ENCODE measurements at regions not wholly inside any gene's neighbourhood (a gene's known extent, or its start where the extent isn't known, plus 50 kb on each side); places are given as distances from the start of the nearest gene placed in this dataset.

DNA sequence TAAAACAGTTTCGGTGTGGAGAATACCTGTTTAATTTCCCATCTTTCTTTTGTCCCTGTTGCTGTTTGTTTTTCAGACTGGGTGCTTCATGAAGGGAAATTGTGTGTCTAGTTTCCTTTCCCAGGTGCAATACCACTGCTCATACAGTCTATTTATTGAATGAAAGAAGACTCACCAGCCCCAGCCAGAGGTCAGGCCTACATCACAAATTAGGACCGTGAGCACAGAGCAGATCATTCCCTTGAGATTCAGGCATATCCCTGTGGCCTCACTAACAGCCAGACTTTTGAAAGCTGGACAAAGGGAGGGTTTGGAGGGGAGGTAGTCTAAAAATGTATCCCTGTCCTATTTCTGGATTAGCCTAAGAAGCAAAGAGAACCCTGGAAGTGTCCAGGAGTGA lies 278.9 kb downstream of the IRS1 start:
- TF ChIP-seq, protein P1, sequence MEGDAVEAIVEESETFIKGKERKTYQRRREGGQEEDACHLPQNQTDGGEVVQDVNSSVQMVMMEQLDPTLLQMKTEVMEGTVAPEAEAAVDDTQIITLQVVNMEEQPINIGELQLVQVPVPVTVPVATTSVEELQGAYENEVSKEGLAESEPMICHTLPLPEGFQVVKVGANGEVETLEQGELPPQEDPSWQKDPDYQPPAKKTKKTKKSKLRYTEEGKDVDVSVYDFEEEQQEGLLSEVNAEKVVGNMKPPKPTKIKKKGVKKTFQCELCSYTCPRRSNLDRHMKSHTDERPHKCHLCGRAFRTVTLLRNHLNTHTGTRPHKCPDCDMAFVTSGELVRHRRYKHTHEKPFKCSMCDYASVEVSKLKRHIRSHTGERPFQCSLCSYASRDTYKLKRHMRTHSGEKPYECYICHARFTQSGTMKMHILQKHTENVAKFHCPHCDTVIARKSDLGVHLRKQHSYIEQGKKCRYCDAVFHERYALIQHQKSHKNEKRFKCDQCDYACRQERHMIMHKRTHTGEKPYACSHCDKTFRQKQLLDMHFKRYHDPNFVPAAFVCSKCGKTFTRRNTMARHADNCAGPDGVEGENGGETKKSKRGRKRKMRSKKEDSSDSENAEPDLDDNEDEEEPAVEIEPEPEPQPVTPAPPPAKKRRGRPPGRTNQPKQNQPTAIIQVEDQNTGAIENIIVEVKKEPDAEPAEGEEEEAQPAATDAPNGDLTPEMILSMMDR (IDR thresholded peaks at IDR 0.05; ENCODE audit: low read depth, low read length, missing input control) = no peak
- TF ChIP-seq, protein P2, sequence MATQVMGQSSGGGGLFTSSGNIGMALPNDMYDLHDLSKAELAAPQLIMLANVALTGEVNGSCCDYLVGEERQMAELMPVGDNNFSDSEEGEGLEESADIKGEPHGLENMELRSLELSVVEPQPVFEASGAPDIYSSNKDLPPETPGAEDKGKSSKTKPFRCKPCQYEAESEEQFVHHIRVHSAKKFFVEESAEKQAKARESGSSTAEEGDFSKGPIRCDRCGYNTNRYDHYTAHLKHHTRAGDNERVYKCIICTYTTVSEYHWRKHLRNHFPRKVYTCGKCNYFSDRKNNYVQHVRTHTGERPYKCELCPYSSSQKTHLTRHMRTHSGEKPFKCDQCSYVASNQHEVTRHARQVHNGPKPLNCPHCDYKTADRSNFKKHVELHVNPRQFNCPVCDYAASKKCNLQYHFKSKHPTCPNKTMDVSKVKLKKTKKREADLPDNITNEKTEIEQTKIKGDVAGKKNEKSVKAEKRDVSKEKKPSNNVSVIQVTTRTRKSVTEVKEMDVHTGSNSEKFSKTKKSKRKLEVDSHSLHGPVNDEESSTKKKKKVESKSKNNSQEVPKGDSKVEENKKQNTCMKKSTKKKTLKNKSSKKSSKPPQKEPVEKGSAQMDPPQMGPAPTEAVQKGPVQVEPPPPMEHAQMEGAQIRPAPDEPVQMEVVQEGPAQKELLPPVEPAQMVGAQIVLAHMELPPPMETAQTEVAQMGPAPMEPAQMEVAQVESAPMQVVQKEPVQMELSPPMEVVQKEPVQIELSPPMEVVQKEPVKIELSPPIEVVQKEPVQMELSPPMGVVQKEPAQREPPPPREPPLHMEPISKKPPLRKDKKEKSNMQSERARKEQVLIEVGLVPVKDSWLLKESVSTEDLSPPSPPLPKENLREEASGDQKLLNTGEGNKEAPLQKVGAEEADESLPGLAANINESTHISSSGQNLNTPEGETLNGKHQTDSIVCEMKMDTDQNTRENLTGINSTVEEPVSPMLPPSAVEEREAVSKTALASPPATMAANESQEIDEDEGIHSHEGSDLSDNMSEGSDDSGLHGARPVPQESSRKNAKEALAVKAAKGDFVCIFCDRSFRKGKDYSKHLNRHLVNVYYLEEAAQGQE (IDR thresholded peaks at IDR 0.05) = no peak
- TF ChIP-seq HNF4A (conservative IDR thresholded peaks at IDR 0.05) (no peak), RAD21 (IDR thresholded peaks at IDR 0.05) (no peak), TAF1 (conservative IDR thresholded peaks at IDR 0.05) (no peak), NR2F2 (IDR thresholded peaks at IDR 0.05) (no peak), EGR1 (IDR thresholded peaks at IDR 0.05; ENCODE audit: low read depth in 2 of 2) (no peak), SP1 (IDR thresholded peaks at IDR 0.05) (no peak), RXRA (IDR thresholded peaks at IDR 0.05) (no peak), GABPA (IDR thresholded peaks at IDR 0.05 in 1 of 2, conservative IDR thresholded peaks at IDR 0.05 in 1 of 2) (no peak), JUND (IDR thresholded peaks at IDR 0.05) (no peak), FOXA1 (IDR thresholded peaks at IDR 0.05) (no peak)
- TF ChIP-seq, protein P3, sequence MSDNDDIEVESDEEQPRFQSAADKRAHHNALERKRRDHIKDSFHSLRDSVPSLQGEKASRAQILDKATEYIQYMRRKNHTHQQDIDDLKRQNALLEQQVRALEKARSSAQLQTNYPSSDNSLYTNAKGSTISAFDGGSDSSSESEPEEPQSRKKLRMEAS (IDR thresholded peaks at IDR 0.05) = no peak

Data from liver (tissue), 3 donors.